PC-3 (cell line): ENCODE measurements at regions not wholly inside any gene's neighbourhood (a gene's known extent, or its start where the extent isn't known, plus 50 kb on each side); places are given as distances from the start of the nearest gene placed in this dataset.
"Not testable (repeated sequence)": the region's sequence is repeated elsewhere in the genome, so short reads cannot be mapped to it uniquely, and the experiment has no call there.

Source experiments
- ATAC-seq: fragments of 200-7000 bp; cut with Tn5 transposase; 2 replicates; pipeline ENCODE4 v1.9.1; 2020; ENCODE audit warnings: mild to moderate bottlenecking, moderate library complexity
- BruUV-seq: library from RNA; stranded (reverse); fragments of 400-500 nt; replicated peaks from 2 replicates; lab custom pipeline; 2021; lab: Mats Ljungman, UMichigan
- CTCF ChIA-PET: fragments of 300-600 bp; sonication (Branson Sonifier 250); formaldehyde crosslinking; loops from one replicate; lab custom pipeline; 2022; ENCODE audit warnings: antibody characterized with exemption; lab: Charles Lee
- POLR2A ChIA-PET: fragments of 300-600 bp; sonication (Branson Sonifier 250); formaldehyde crosslinking; loops from one replicate; lab custom pipeline; 2022; ENCODE audit warnings: antibody characterized with exemption; ENCODE audit not compliant: unreplicated experiment; lab: Charles Lee
- DNase-seq: peaks from one replicate; pipeline ENCODE4 v3.0.0-alpha.2; 2015
- H2AFZ ChIP-seq: fragments of 300-600 bp; sonication (generic); 2 replicates; pipeline ENCODE4 v1.6.0; 2016; ENCODE audit warnings: antibody characterized with exemption, low read length
- H3F3A ChIP-seq: fragments of 300-600 bp; sonication (generic); one replicate; pipeline ENCODE4 v1.6.0; 2017; ENCODE audit warnings: antibody characterized with exemption, low read length, control low read depth, mild to moderate bottlenecking; ENCODE audit not compliant: unreplicated experiment
- H3K27ac ChIP-seq: fragments of 300-600 bp; sonication (generic); 2 replicates; pipeline ENCODE4 v1.5.1; 2016; ENCODE audit warnings: mild to moderate bottlenecking, low read length
- H3K27me3 ChIP-seq: fragments of 300-600 bp; sonication (generic); 2 replicates; pipeline ENCODE4 v1.6.1; 2016; ENCODE audit warnings: low read length, mixed read lengths
- H3K36me3 ChIP-seq: fragments of 300-600 bp; sonication (generic); 2 replicates; pipeline ENCODE4 v1.6.1; 2016; ENCODE audit warnings: low read depth, mixed run types, low read length, mixed read lengths
- H3K4me1 ChIP-seq: fragments of 300-600 bp; sonication (generic); 2 replicates; pipeline ENCODE4 v1.5.1; 2016; ENCODE audit warnings: low read length; ENCODE audit not compliant: insufficient read depth
- H3K4me2 ChIP-seq: fragments of 300-600 bp; sonication (generic); 2 replicates; pipeline ENCODE4 v1.6.0; 2016; ENCODE audit warnings: low read length
- H3K4me3 ChIP-seq: fragments of 300-600 bp; sonication (generic); 2 replicates; pipeline ENCODE4 v1.5.1; 2016; ENCODE audit warnings: mild to moderate bottlenecking, low read length, mixed read lengths
- H3K79me2 ChIP-seq: fragments of 300-600 bp; sonication (generic); 2 replicates; pipeline ENCODE4 v1.6.1; 2017; ENCODE audit warnings: low read length, mixed read lengths
- H3K9ac ChIP-seq: fragments of 300-600 bp; sonication (generic); 2 replicates; pipeline ENCODE4 v1.6.0; 2016; ENCODE audit warnings: mild to moderate bottlenecking, low read length
- H3K9me2 ChIP-seq: fragments of 300-600 bp; sonication (generic); replicated peaks from 2 replicates; pipeline ENCODE4 v1.6.1; 2016; ENCODE audit warnings: mixed run types, low read length, mixed read lengths
- H3K9me3 ChIP-seq: fragments of 300-600 bp; sonication (generic); 2 replicates; pipeline ENCODE4 v1.6.1; 2016; ENCODE audit warnings: low read length, mixed read lengths
- H4K20me1 ChIP-seq: fragments of 300-600 bp; sonication (generic); 2 replicates; pipeline ENCODE4 v1.6.1; 2016; ENCODE audit warnings: low read length, mixed read lengths
- EZH2 ChIP-seq: fragments of 300-600 bp; sonication (generic); IDR thresholded peaks from one replicate; pipeline ENCODE4 v1.6.1; 2017; ENCODE audit warnings: antibody characterized with exemption, mild to moderate bottlenecking, low read length; ENCODE audit not compliant: unreplicated experiment
- EZH2phosphoT487 ChIP-seq: fragments of 300-600 bp; sonication (generic); IDR thresholded peaks from 2 replicates; pipeline ENCODE4 v1.6.1; 2018; ENCODE audit warnings: mild to moderate bottlenecking, antibody characterized with exemption, low read length, borderline replicate concordance
- intact Hi-C: fragments of 100-400 bp; cut with micrococcal nuclease; formaldehyde crosslinking; loops from 2 replicates; pipeline ENCODE4 v1.9.0; 2023
- TF ChIP-seq, protein P1 (sequence below): fragments of 300-600 bp; sonication (generic); conservative IDR thresholded peaks from 2 replicates; pipeline ENCODE4 v1.5.1; 2017; ENCODE audit warnings: antibody characterized with exemption, low read depth, mild to moderate bottlenecking, low read length

DNA sequence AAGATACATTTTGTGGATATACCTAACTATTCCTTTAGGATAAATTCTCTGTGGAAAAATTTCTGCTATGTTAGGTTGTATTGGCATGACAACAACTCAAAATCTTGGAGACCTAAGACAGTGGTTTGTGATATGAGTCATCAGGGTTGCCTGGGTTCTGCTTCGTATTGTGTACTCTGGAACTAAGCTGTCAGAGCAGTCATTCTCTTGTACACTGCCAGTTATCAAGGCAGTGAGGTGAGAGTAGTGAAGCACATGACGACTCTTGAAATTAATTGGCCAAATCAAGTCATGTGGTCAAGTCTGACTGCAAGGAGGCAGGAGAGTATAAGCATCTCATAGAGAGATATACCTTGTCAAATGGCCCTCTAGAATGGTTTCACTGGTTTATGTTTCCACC, 104.4 kb downstream of the FANCF start:
- Histone ChIP-seq H3K27me3 (peaks cover under 1% of the 10 kb centered on the region; the same call in 1 of the 2 replicates), H3K4me3 (no peak overlapping the region), H3K9me3 (no peaks in the 10 kb centered on the region), H3K4me1 (no peaks in the 10 kb centered on the region), H3F3A (no peaks in the 10 kb centered on the region), H3K4me2 (no peak overlapping the region), H3K9ac (no peak overlapping the region), H3K9me2 (no peaks in the 10 kb centered on the region), H2AFZ (no peak overlapping the region), H3K36me3 (no peaks in the 10 kb centered on the region), H3K79me2 (no peaks in the 10 kb centered on the region), H4K20me1 (no peaks in the 10 kb centered on the region), H3K27ac (no peak overlapping the region)
- peak; percentile 57 for DNase-seq
- peak; percentile 63; the same call in 1 of the 2 replicates for ATAC-seq
- intact Hi-C loops: no loop called here
- POLR2A ChIA-PET: no interaction called here
- CTCF ChIA-PET: no interaction called here
- TF ChIP-seq EZH2phosphoT487 (no peak), EZH2 (no peak)
- TF ChIP-seq, protein P1, sequence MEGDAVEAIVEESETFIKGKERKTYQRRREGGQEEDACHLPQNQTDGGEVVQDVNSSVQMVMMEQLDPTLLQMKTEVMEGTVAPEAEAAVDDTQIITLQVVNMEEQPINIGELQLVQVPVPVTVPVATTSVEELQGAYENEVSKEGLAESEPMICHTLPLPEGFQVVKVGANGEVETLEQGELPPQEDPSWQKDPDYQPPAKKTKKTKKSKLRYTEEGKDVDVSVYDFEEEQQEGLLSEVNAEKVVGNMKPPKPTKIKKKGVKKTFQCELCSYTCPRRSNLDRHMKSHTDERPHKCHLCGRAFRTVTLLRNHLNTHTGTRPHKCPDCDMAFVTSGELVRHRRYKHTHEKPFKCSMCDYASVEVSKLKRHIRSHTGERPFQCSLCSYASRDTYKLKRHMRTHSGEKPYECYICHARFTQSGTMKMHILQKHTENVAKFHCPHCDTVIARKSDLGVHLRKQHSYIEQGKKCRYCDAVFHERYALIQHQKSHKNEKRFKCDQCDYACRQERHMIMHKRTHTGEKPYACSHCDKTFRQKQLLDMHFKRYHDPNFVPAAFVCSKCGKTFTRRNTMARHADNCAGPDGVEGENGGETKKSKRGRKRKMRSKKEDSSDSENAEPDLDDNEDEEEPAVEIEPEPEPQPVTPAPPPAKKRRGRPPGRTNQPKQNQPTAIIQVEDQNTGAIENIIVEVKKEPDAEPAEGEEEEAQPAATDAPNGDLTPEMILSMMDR: no peak
- BruUV-seq: no TSS peak

DNA sequence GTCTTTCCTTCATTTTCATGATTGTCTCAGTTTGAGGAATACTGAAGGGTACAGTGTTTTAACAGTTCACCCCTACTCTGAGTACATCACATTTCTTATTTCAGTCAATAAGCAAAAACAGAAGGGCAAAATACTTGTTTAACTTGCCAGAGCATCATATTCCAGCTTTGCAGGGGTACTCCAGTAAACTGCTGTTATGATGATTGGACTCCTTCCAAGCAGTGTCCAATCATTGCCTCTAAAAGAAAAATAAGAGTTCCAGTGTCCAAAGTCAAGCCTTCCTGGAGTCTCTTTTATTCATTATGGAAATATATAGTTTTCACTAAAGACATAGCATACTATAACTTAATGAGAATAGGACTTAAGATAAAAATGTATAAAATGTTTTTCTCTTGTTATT, 105.1 kb downstream of the FANCF start:
- H3K4me3 ChIP-seq: no peak overlapping the region
- no peak overlapping the region for H2AFZ ChIP-seq
- H3F3A ChIP-seq: no peaks in the 10 kb centered on the region
- H3K9me2 ChIP-seq: no peaks in the 10 kb centered on the region
- H3K36me3 ChIP-seq: no peaks in the 10 kb centered on the region
- H3K4me2 ChIP-seq: no peak overlapping the region
- H4K20me1 ChIP-seq: no peaks in the 10 kb centered on the region
- H3K4me1 ChIP-seq: no peaks in the 10 kb centered on the region
- intact Hi-C loops: no loop called here
- no peak overlapping the region for H3K9ac ChIP-seq
- no peak overlapping the region for H3K27ac ChIP-seq
- ATAC-seq (no peak), DNase-seq (no peak)
- POLR2A ChIA-PET: no interaction called here
- CTCF ChIA-PET: no interaction called here
- H3K27me3 ChIP-seq: peaks cover 8% of the 10 kb centered on the region
- TF ChIP-seq, protein P1: no peak
- TF ChIP-seq EZH2phosphoT487: no peak
- H3K79me2 ChIP-seq: no peaks in the 10 kb centered on the region
- H3K9me3 ChIP-seq: no peaks in the 10 kb centered on the region
- no TSS peak for BruUV-seq

DNA sequence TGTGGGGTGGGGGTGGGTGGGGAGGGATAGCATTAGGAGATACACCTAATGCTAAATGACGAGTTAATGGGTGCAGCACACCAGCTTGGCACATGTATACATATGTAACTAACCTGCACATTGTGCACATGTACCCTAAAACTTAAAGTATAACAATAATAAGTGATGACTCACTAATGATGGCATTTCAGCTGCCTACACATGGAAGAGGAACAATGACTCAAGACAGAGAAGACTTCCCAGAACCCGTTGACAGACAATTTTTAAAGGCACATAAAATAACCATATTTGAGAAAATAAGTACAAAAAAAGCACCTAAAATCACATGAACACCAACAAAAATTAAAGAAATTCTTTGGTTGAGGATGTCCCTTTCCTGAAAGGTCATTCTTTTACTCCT, 107.3 kb downstream of the FANCF start:
- H3K4me1 ChIP-seq, DNase-seq, H3F3A ChIP-seq, H4K20me1 ChIP-seq, H3K27ac ChIP-seq, H3K9me2 ChIP-seq, H3K9me3 ChIP-seq, intact Hi-C loops, CTCF ChIA-PET, H3K36me3 ChIP-seq, H3K9ac ChIP-seq, ATAC-seq, H3K79me2 ChIP-seq, H3K4me3 ChIP-seq, POLR2A ChIA-PET, H3K4me2 ChIP-seq, H2AFZ ChIP-seq, BruUV-seq: not testable (repeated sequence)
- H3K27me3 ChIP-seq: peaks cover 27% of the 10 kb centered on the region
